ENCODE measurements at regions not wholly inside any gene's neighbourhood (a gene's known extent, or its start where the extent isn't known, plus 50 kb on each side); places are given as distances from the start of the nearest gene placed in this dataset.

DNA sequence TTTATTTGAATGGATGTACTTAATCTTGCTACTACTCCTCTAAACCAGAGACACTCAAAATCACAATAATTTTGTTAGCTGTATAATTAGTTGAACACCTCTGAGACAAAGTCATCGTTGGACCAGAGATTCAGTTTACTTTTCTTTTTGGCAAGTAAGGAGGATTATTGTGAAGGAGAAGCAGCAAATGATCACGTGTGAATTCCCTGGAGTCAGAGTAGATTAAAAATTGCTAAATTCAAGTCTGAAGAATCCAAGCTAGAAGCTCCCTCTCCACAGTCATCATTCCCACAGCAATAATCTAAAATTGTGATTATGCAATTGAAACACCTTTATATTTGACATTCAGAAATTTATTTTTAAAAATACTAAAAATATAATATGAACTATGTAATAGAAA lies 484.4 kb downstream of the CMPK2 start:
- Histone ChIP-seq H3K27me3 (ENCODE audit: insufficient read depth, low read length) (no peaks in the 10 kb centered on the region), H3K56ac (ENCODE audit: insufficient read length, low read depth, low read length) (no peak overlapping the region), H4K20me1 (ENCODE audit: control insufficient read depth, insufficient read depth, insufficient read length) (no peaks in the 10 kb centered on the region), H3K23me2 (ENCODE audit: insufficient read length, low read depth, low read length, poor library complexity, severe bottlenecking) (no peaks in the 10 kb centered on the region), H2BK5ac (ENCODE audit: insufficient read length, low read length) (no peak overlapping the region), H2BK20ac (ENCODE audit: low read depth, low read length, poor library complexity, severe bottlenecking) (no peak overlapping the region), H4K5ac (ENCODE audit: insufficient read length, low read depth, low read length) (no peak overlapping the region), H3K9ac (ENCODE audit: extremely low read depth, insufficient read length, low read length) (no peak overlapping the region), H3K14ac (ENCODE audit: insufficient read depth, low read length) (no peak overlapping the region), H2AFZ (ENCODE audit: low read length) (no peak overlapping the region), H3K79me1 (ENCODE audit: insufficient read depth, low read depth, low read length, poor library complexity, severe bottlenecking) (no peaks in the 10 kb centered on the region), H3K18ac (ENCODE audit: insufficient read length, low read depth, low read length) (no peak overlapping the region), H2BK15ac (ENCODE audit: low read depth, low read length) (no peak overlapping the region), H2AK5ac (ENCODE audit: insufficient read length, low read length) (no peak overlapping the region), H3K4ac (ENCODE audit: low read depth, low read length) (no peak overlapping the region), H3K9me3 (ENCODE audit: control insufficient read depth, low read depth, low read length) (no peaks in the 10 kb centered on the region), H4K91ac (ENCODE audit: insufficient read length, low read depth, low read length) (no peak overlapping the region), H3K4me2 (ENCODE audit: insufficient read depth, insufficient read length, low read length) (no peak overlapping the region), H3K23ac (ENCODE audit: insufficient read length, low read depth, low read length) (no peak overlapping the region), H3K27ac (ENCODE audit: insufficient read length, low read depth, low read length) (no peak overlapping the region), H4K8ac (replicated peaks; ENCODE audit: insufficient read length, low read depth, low read length) (no peak overlapping the region), H3K79me2 (ENCODE audit: insufficient read depth, low read length) (no peaks in the 10 kb centered on the region), H3K4me1 (ENCODE audit: insufficient read depth, low read length) (no peaks in the 10 kb centered on the region), H2BK12ac (ENCODE audit: insufficient read length, low read depth, low read length) (no peak overlapping the region), H3T11ph (ENCODE audit: low read length) (no peak overlapping the region), H2BK120ac (ENCODE audit: low read depth, low read length, poor library complexity, severe bottlenecking) (no peak overlapping the region)
- H3K36me3 Mint-ChIP-seq (ENCODE audit: insufficient read depth in 1 of 3, low read depth in 3 of 3): no peaks in the 10 kb centered on the region; a peak in 1 of 7 replicates
- no peak overlapping the region for H3K4me3 Mint-ChIP-seq
- no peaks in the 10 kb centered on the region for H3K4me1 Mint-ChIP-seq
- WGBS (ENCODE audit: extremely low coverage, insufficient read length, low lambda C conversion rate): no CpG with 5 or more reads among the region's 2 CpGs
- DNase-seq: no peak
- no peak overlapping the region for H3K27ac Mint-ChIP-seq
- H3K9me3 Mint-ChIP-seq: peaks cover 0 to 14% of the 10 kb centered on the region in 2 experiments; a peak in 3 of 5 replicates
- TF ChIP-seq, protein P1, sequence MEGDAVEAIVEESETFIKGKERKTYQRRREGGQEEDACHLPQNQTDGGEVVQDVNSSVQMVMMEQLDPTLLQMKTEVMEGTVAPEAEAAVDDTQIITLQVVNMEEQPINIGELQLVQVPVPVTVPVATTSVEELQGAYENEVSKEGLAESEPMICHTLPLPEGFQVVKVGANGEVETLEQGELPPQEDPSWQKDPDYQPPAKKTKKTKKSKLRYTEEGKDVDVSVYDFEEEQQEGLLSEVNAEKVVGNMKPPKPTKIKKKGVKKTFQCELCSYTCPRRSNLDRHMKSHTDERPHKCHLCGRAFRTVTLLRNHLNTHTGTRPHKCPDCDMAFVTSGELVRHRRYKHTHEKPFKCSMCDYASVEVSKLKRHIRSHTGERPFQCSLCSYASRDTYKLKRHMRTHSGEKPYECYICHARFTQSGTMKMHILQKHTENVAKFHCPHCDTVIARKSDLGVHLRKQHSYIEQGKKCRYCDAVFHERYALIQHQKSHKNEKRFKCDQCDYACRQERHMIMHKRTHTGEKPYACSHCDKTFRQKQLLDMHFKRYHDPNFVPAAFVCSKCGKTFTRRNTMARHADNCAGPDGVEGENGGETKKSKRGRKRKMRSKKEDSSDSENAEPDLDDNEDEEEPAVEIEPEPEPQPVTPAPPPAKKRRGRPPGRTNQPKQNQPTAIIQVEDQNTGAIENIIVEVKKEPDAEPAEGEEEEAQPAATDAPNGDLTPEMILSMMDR (conservative IDR thresholded peaks at IDR 0.05): no peak
- no peaks in the 10 kb centered on the region for H3K27me3 Mint-ChIP-seq (ENCODE audit: low read depth)

Data from H9 (cell line).